ENCODE measurements at regions not wholly inside any gene's neighbourhood (a gene's known extent, or its start where the extent isn't known, plus 50 kb on each side); places are given as distances from the start of the nearest gene placed in this dataset.

GRCh38 chr3:163039636-163040035, 1543.0 kb downstream of the OTOL1 start:
- TF ChIP-seq CTCF (IDR thresholded peaks at IDR 0.05; ENCODE audit: low read depth, low read length) (no peak), EZH2phosphoT487 (IDR thresholded peaks at IDR 0.05; ENCODE audit: low read depth) (no peak)

Measured in OCI-LY3 (cell line).